HEK293 (cell line): ENCODE measurements at regions not wholly inside any gene's neighbourhood (a gene's known extent, or its start where the extent isn't known, plus 50 kb on each side); places are given as distances from the start of the nearest gene placed in this dataset.

Experiments
- BCL11A ChIP-seq: fragments of 450-650 bp; formaldehyde crosslinking; IDR thresholded peaks from 2 replicates; pipeline ENCODE4 v1.5.1; 2016; ENCODE audit warnings: low read depth, missing biosample characterization, missing genetic modification characterization
- EGR2 ChIP-seq: fragments of 450-650 bp; formaldehyde crosslinking; IDR thresholded peaks from 2 replicates; pipeline ENCODE4 v1.5.1; 2016; ENCODE audit warnings: low read depth, missing biosample characterization, missing genetic modification characterization
- GFI1B ChIP-seq: fragments of 450-650 bp; formaldehyde crosslinking; IDR thresholded peaks from 2 replicates; pipeline ENCODE4 v1.5.1; 2016; ENCODE audit warnings: missing biosample characterization, missing genetic modification characterization
- GLIS2 ChIP-seq: fragments of 450-650 bp; formaldehyde crosslinking; IDR thresholded peaks from 2 replicates; pipeline ENCODE4 v1.5.1; 2016; ENCODE audit warnings: missing biosample characterization, missing genetic modification characterization
- HOXD13 ChIP-seq: sonication (generic); formaldehyde crosslinking; IDR thresholded peaks from 2 replicates; pipeline ENCODE4 v1.8.0; 2022; ENCODE audit warnings: missing genetic modification reagents, borderline replicate concordance
- INSM2 ChIP-seq: fragments of 450-650 bp; formaldehyde crosslinking; IDR thresholded peaks from 2 replicates; pipeline ENCODE4 v1.5.1; 2016; ENCODE audit warnings: missing biosample characterization, missing genetic modification characterization
- KLF8 ChIP-seq: fragments of 450-650 bp; formaldehyde crosslinking; IDR thresholded peaks from 2 replicates; pipeline ENCODE4 v1.5.1; 2016; ENCODE audit warnings: missing biosample characterization, missing genetic modification characterization
- SP2 ChIP-seq: fragments of 450-650 bp; formaldehyde crosslinking; IDR thresholded peaks from 2 replicates; pipeline ENCODE4 v1.5.1; 2016; ENCODE audit warnings: missing biosample characterization, missing genetic modification characterization
- TRIM28 ChIP-seq: IDR thresholded peaks from 2 replicates; pipeline ENCODE4 v1.6.1; 2011; ENCODE audit warnings: low read length, control low read depth, borderline replicate concordance
- YY2 ChIP-seq: fragments of 450-650 bp; formaldehyde crosslinking; IDR thresholded peaks from 2 replicates; pipeline ENCODE4 v1.5.1; 2016; ENCODE audit warnings: missing biosample characterization, missing genetic modification characterization
- ZNF112 ChIP-seq: fragments of 450-650 bp; formaldehyde crosslinking; IDR thresholded peaks from 2 replicates; pipeline ENCODE4 v1.5.0; 2017; ENCODE audit warnings: missing biosample characterization, missing genetic modification characterization
- ZNF175 ChIP-seq: fragments of 450-650 bp; formaldehyde crosslinking; IDR thresholded peaks from 2 replicates; pipeline ENCODE4 v1.5.1; 2016; ENCODE audit warnings: missing biosample characterization, missing genetic modification characterization
- ZNF510 ChIP-seq: fragments of 450-650 bp; formaldehyde crosslinking; IDR thresholded peaks from 2 replicates; pipeline ENCODE4 v1.5.1; 2018; ENCODE audit warnings: mild to moderate bottlenecking, missing genetic modification characterization, missing biosample characterization; ENCODE audit not compliant: insufficient replicate concordance
- ZNF513 ChIP-seq: fragments of 450-650 bp; IDR thresholded peaks from 2 replicates; pipeline ENCODE4 v1.5.1; 2018; ENCODE audit warnings: missing biosample characterization, missing genetic modification characterization
- ZNF518A ChIP-seq: fragments of 450-650 bp; formaldehyde crosslinking; conservative IDR thresholded peaks from 2 replicates; pipeline ENCODE4 v1.5.1; 2016; ENCODE audit warnings: low read depth, missing biosample characterization, missing genetic modification characterization
- ZNF521 ChIP-seq: fragments of 450-650 bp; formaldehyde crosslinking; IDR thresholded peaks from 2 replicates; pipeline ENCODE4 v1.5.1; 2017; ENCODE audit warnings: missing biosample characterization, mild to moderate bottlenecking, missing genetic modification characterization
- ZNF629 ChIP-seq: fragments of 450-650 bp; formaldehyde crosslinking; IDR thresholded peaks from 2 replicates; pipeline ENCODE4 v1.5.1; 2017; ENCODE audit warnings: missing biosample characterization, missing genetic modification characterization
- ZNF639 ChIP-seq: fragments of 450-650 bp; formaldehyde crosslinking; IDR thresholded peaks from 2 replicates; pipeline ENCODE4 v1.5.1; 2016; ENCODE audit warnings: missing biosample characterization, missing genetic modification characterization
- ZNF658 ChIP-seq: fragments of 450-650 bp; formaldehyde crosslinking; IDR thresholded peaks from 2 replicates; pipeline ENCODE4; 2016; ENCODE audit warnings: missing biosample characterization, missing genetic modification characterization
- ZNF660 ChIP-seq: fragments of 450-650 bp; IDR thresholded peaks from 2 replicates; pipeline ENCODE4 v1.5.1; 2018; ENCODE audit warnings: missing biosample characterization, mild to moderate bottlenecking, missing genetic modification characterization
- ZNF707 ChIP-seq: fragments of 450-650 bp; formaldehyde crosslinking; IDR thresholded peaks from 2 replicates; pipeline ENCODE4 v1.5.1; 2016; ENCODE audit warnings: missing biosample characterization, missing genetic modification characterization
- ZNF768 ChIP-seq: fragments of 450-650 bp; formaldehyde crosslinking; IDR thresholded peaks from 2 replicates; pipeline ENCODE4 v1.5.1; 2018; ENCODE audit warnings: missing biosample characterization, mild to moderate bottlenecking, missing genetic modification characterization
- ZSCAN16 ChIP-seq: fragments of 450-650 bp; formaldehyde crosslinking; IDR thresholded peaks from 2 replicates; pipeline ENCODE4 v1.5.1; 2016; ENCODE audit warnings: missing biosample characterization, missing genetic modification characterization

- no peak for TF ChIP-seq ZNF768 (tag by site-specific recombination)
- no peak for TF ChIP-seq ZNF658
- TF ChIP-seq ZSCAN16 (tag by site-specific recombination) = no peak
- no peak for TF ChIP-seq SP2 (tag by site-specific recombination)
- no peak for TF ChIP-seq ZNF513 (tag by site-specific recombination)
- no peak for TF ChIP-seq ZNF510 (tag by site-specific recombination)
- peak; percentile 82 for TF ChIP-seq KLF8 (tag by site-specific recombination)
- 0 out of 2 replicates have a peak, but pooled peaks have one; percentile 63 for TF ChIP-seq TRIM28
- TF ChIP-seq ZNF112 (tag by site-specific recombination) = no peak
- TF ChIP-seq ZNF175 (tag by site-specific recombination) = no peak
- TF ChIP-seq EGR2 = no peak
- TF ChIP-seq ZNF629 (tag by site-specific recombination) = peak; percentile 80
- TF ChIP-seq YY2 (tag by site-specific recombination) = no peak
- TF ChIP-seq GFI1B (tag by site-specific recombination) = peak; percentile 68
- peak; percentile 66; the same call in 1 of the 2 replicates for TF ChIP-seq ZNF639 (tag by site-specific recombination)
- TF ChIP-seq BCL11A = peak; percentile 83; the same call in 1 of the 2 replicates
- TF ChIP-seq ZNF518A (tag by site-specific recombination) = no peak
- no peak for TF ChIP-seq GLIS2 (tag by site-specific recombination)
- no peak for TF ChIP-seq ZNF521
- TF ChIP-seq ZNF660 (tag by site-specific recombination) = no peak
- TF ChIP-seq ZNF707 (tag by site-specific recombination) = no peak
- peak; percentile 47; the same call in 1 of the 2 replicates for TF ChIP-seq HOXD13 (CRISPR knock-in tag)
- peak; percentile 65; the same call in 1 of the 2 replicates for TF ChIP-seq INSM2
These were observed 274.6 kb upstream of the ROPN1 start (continued) for GRCh38 chr3:124266487-124266886.
